HG03354 (cell line): ENCODE measurements at regions not wholly inside any gene's neighbourhood (a gene's known extent, or its start where the extent isn't known, plus 50 kb on each side); places are given as distances from the start of the nearest gene placed in this dataset.

Source experiments
- ATAC-seq: cut with Tn5 transposase; IDR thresholded peaks from one replicate; pipeline ENCODE4 v1.9.1; 2021; ENCODE audit warnings: mild to moderate bottlenecking; ENCODE audit not compliant: unreplicated experiment, poor library complexity, severe bottlenecking

GRCh38 chr13:80139196-80139595, 201.7 kb downstream of the SPRY2 start:
- no peak for ATAC-seq

DNA sequence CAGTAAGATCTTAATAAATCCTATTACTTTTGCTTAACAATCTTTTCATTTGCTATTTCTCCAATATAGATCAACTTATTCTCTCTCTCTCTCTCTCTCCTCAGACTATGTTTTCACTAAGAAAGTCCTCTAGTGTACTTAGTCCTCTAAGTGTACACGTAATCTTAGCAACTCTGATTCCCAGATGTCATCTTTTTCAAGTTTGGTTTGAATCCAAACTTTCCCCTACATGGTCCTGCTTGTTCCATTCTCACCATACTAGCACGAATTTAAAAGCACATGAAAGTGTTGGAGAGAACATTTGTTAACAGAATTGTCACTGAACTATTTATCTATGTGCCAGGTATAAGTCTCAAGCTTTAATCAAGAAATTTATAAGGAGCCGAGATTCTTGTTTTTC, 202.9 kb downstream of the SPRY2 start:
- ATAC-seq = no peak

DNA sequence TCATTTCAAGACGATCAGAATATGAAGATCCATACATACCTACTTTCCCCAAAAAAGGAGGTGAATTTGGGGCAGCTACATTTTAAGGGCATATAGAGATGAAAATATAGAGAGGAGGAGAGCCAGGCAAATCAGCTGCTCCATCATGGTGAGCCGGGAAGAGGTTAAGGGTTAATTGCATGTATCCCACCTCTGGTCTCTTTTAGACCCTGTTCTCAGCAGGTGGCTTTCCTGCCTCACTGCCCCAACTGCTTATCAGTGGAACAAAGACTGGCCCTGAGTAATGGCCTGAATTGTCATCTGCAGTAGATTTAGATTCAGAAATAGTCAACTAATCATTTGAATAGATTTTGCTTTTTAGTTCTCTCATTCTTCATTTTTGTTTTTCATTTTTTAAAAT, 206.6 kb downstream of the SPRY2 start:
- ATAC-seq = no peak

DNA sequence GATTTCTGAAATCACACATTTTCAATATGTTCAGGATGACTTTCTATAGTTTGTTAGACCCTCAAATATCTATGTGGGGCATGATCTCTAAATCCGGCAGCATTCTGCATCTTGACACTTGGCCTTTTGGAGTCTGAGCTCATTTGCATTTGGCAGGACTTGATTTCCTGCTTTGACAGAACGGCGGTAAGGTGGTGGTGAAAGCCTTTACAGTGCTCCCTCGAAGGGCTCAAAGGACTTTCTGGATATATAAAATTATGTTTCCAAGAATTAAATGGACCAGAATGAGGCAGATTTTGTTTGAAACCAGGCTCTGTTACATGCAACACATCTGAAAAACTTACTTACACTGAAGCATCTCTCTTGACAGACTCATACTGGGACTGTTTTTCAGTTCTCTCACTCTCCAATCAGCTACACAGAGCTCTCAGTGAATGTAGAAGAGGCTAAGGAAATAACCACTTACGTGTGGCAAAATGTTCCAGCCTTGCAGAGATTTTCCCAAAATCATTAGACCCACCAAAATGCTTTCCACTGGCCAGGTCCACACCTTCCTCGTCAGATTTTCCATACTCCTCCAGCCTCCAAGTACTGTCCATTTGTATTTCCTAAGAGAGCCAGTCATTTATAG, 207.2 kb downstream of the SPRY2 start:
- no peak for ATAC-seq

DNA sequence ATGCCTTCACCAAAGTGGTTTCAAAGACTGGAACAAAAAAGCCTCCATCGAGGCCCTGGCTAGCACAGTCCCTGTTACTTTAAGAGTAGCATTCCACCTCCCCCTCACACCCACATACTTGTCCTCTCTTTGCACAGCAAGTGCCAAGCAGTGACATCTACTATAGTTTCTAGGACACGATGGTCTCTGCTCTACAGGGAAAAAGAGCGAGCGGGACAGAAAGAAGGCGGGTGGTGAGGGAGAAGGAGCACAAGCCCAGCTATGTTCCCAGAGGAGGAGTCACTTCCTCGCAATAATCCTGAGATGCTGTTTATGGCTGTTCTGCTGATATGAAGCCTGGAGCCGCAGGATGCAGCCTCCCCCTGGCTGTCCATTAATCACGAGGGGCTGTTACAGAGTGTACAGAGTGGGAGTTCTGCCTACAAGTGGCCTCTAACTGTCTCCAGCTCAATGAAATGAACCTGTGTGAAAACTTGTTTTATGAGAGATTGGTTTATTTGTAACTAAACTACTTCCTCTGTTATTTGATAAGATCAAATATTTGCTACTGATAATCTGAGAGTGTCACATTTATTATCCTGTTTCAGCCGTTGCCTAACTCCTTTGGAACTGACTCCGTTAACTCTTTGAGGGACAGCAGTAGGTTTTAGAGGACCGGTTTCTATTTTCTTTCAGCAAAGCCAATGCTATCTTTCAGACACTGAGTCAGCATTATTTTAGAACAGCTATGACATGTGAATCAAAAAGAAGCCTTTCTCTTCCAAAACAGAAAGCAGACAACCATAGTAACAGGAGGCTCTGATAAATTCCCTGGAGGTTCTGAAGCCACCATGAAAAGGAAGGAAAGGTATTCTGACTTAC, 208.0 kb downstream of the SPRY2 start:
- ATAC-seq = no peak

- ATAC-seq = no peak
Measured at GRCh38 chr13:80131204-80131603, 209.7 kb downstream of the SPRY2 start.

GRCh38 chr13:80126389-80127068, 214.4 kb downstream of the SPRY2 start:
- ATAC-seq = no peak

GRCh38 chr13:80123945-80124344, 217.0 kb downstream of the SPRY2 start:
- ATAC-seq = no peak

DNA sequence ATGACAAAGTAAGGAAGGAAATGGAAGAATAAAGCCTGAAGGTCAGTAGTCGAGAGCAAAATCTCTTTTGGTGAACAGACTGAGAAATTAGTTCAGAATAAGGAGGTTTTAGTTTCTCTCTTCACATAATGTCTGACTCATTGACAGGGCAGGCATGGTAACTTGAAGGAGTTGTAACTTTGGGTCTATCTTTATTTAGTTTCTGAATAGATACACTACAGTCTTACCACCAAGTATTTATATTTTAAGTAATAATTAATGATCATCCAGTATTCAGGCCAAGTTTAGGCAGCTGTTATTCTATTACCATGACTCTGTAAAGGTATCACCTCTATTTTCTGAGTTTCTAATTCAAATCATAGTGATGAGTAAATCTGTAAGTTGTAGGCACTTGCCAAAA, 219.9 kb downstream of the SPRY2 start:
- ATAC-seq = peak; percentile 76

DNA sequence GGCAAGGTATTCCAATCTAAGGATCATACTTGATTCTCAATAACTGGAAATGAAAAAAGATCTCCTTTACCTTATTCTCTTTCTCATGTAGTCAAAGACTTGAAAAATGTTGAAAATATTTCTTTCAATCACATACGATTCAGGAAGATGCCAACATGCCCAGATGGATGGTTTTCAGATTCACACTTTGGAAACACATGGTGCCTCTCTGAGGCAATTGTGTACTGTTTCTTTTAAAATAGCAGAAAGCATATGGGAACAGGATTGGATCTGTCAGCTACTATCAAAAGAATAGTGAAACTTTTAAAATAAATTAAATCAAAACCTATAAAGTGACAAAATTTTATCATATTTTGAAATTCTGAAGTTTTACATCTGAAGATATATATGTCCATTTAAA, 222.4 kb downstream of the SPRY2 start:
- no peak for ATAC-seq

DNA sequence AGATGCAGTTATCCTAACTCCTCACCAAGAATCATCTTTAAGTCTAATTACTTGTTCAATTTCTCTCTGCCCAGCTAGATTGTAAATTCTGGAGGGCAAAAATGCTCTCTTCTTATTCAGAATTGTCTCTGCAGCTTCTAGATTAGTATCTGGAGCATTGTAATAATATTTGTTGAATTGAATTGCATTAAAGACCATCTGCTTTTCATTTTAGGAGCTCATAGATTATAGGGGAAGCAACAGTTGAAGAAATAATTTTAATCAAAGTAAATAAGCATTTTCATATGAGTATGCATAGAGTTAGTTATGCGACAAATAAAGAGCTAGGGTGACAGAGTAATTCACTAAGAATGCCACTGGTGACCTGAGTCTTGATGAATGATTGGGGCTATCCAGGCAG, 222.8 kb downstream of the SPRY2 start:
- ATAC-seq = no peak

DNA sequence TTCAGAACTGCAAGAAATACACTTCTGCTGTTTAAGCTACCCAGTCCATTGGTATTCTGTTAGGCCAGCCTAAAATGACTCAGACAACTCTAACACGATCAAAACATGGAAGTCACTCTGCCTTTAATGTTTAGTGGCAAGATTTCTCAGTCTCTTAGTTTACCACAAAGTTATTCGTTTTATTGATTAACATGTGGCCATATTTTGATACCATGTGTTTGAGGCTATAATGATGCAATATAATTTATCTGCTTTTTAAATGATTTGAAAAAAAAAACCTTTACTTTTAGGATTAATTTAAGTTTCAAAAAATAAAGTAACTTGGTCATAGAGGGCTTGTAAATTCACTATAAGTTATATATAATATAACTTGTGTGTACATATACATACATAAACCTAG, 223.4 kb downstream of the SPRY2 start:
- ATAC-seq = no peak

DNA sequence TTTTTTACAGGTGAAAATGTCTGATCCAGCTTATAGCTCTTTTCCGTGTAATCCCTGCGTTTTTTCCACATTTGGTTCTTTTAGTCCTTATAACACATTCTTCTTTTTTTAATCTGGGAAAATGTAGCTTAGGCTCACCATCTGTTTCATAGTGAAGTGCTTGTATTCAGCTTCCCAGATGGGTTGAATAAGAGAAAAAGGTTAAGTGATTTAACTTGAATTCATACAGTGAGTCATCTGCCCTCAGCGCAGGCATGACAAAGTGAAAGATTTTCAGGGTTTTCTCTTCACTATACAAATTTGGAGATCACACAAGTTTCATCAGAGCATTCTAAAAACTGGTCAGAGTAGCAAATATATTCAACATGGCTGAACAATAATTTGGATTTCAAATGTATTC, 224.8 kb downstream of the SPRY2 start:
- ATAC-seq = no peak

DNA sequence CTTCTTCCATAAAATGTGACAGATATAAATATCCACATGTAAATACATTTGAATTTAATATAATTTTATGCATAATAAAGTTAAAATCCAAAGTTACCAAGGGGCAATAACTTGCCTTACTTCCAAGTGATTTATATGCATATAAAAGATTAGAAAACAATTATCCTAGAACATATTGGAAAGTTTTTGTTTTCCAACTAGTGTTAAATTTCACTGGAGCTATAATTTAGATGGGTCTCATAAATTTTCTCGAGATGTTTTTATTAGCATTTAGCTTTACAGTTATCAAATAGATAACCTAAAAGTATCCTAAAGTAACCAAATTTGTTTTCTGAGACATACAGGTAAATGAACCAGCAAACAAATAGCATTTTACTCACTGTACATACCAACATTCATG, 225.3 kb downstream of the SPRY2 start:
- no peak for ATAC-seq

GRCh38 chr13:80113714-80114454, 227.0 kb downstream of the SPRY2 start:
- no peak for ATAC-seq

DNA sequence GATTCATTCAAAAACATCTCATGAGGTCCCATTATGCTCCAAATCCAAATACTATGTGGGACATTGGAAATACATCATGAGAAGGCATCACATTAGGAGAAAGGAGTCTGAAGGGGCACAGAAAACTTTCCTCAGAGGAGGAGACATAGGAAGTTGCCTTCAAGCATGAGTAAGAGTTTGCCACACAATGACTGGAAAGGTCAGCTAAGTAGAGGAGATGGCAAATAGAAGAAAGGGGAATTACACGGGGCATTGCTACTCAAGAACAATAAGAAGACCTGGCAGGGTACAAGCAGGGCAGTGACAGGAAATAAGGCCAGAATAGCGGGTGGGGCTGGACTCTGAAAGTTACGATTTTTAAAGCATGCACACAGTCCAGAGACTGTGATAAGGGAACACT, 231.6 kb downstream of the SPRY2 start:
- no peak for ATAC-seq

DNA sequence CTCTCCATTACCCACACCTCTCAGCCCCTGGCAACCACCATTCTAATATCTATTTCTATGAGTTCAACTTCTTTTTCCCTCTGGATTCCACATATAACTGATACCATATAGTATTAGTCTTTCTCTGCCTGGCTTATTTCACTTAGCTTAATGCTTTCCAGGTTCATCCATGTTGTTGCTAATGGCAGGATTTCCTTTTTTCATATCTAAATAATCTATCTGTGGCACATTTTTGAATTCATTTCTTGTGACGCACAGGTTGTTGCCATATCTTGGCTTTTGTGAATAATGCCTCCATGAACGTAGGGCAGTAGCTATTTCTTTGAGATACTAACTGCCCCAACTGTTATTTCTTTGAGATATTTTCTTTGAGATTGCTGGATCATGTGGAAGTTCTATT, 235.6 kb downstream of the SPRY2 start:
- no peak for ATAC-seq

GRCh38 chr13:80101040-80101439, 239.9 kb downstream of the SPRY2 start:
- ATAC-seq = no peak

- ATAC-seq = no peak
Measured at GRCh38 chr13:80100636-80101035, 240.3 kb downstream of the SPRY2 start.

DNA sequence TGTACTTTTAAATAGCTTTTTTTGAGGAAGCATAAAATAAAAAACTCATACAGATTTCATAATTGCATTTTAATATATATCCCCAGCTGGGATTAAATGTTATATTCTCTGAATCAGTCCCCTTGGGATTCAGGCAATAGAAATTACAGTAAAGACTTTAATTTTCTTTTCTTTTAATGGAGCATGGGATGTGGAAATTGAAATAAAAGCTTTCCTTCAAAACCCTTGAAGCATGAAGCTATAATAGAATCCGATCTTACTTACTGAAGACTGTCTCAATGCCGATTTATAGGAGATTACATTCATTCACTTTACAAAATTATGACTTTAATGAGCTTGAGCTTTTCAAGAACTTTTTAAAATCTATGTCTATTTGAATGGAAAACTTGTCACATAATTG, 243.4 kb downstream of the SPRY2 start:
- no peak for ATAC-seq
